ENCODE measurements at regions not wholly inside any gene's neighbourhood (a gene's known extent, or its start where the extent isn't known, plus 50 kb on each side); places are given as distances from the start of the nearest gene placed in this dataset.

DNA sequence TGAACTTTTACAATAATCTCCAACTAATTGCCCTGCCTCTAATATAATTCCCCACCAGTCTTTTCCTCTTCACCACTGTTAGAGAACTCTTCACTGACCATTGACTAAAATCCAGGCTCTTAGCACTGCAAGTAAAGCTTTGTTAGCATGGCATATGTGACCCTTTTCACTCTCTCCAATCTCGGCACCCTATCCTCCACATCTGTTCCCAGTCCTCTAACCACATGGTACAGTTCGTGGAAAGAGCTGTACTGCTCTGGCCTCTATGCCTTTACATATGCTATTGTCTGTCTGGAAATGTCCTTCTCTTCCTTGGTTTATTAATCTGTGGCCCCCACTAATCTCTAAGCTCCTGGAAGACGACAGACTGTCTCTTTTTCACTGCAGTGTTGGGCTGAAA is 63.0 kb upstream of the EIF2S2 start:
- intact Hi-C loops (cut with DNase I): no loop called here
- no peaks in the 10 kb centered on the region for H3K27me3 ChIP-seq
- H3K4me3 ChIP-seq: no peak overlapping the region
- TF ChIP-seq CTCF (IDR thresholded peaks at IDR 0.05): no peak
- H3K4me1 ChIP-seq: no peaks in the 10 kb centered on the region
- DNase-seq (ENCODE audit: low spot score in 2 of 2): no peak
- H3K36me3 ChIP-seq: no peaks in the 10 kb centered on the region
- no peak overlapping the region for H3K27ac ChIP-seq
- H3K9me3 ChIP-seq: no peaks in the 10 kb centered on the region

GRCh38 chr20:34175879-34176278 is 63.8 kb upstream of the EIF2S2 start:
- Histone ChIP-seq H3K4me1 (no peaks in the 10 kb centered on the region), H3K27ac (no peak overlapping the region), H3K27me3 (no peaks in the 10 kb centered on the region), H3K36me3 (no peaks in the 10 kb centered on the region), H3K9me3 (no peaks in the 10 kb centered on the region), H3K4me3 (no peak overlapping the region)
- TF ChIP-seq CTCF (IDR thresholded peaks at IDR 0.05): no peak
- DNase-seq (ENCODE audit: low spot score in 2 of 2): no peak
- intact Hi-C loops (cut with DNase I): no loop called here

GRCh38 chr20:34177052-34177451 is 64.2 kb upstream of the ASIP start:
- no peak overlapping the region for H3K4me3 ChIP-seq
- H3K27me3 ChIP-seq: no peaks in the 10 kb centered on the region
- DNase-seq (ENCODE audit: low spot score in 2 of 2): no peak
- H3K4me1 ChIP-seq: no peaks in the 10 kb centered on the region
- no peaks in the 10 kb centered on the region for H3K36me3 ChIP-seq
- no peaks in the 10 kb centered on the region for H3K9me3 ChIP-seq
- intact Hi-C loops (cut with DNase I): no loop called here
- TF ChIP-seq CTCF (IDR thresholded peaks at IDR 0.05): no peak
- no peak overlapping the region for H3K27ac ChIP-seq

DNA sequence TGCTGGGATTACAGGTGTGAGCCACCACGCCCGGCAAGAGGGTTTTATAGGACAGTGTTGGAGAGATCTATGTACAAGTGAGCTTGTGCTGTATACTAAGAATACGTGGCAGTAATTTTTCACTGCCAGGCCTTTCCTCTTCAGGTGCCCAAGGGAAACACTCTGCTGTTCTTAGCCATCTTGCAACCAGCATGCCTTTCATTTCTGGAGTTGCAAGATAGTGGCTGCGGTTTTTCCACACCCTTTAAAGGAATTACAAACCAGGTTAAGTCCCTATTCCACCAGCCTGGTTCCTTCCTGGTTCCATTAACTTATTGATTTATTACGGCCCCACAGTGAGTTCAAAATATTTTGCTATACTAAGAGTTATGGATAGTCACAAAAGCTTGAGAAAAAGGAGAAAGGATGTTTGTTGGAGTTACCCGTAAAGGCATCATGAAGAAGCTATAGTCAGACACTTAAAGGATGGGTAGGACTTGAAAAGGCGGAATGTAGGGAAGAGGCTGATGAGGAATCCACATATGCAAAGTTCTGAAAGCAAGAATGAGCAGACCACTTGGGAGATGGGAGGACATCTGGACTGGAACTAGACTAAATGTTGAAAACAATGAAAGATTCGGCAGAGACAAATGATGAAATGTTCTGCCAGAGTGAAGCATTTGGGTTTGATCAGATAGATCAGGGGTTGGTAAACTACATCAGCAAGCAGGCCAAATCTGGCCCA is 61.4 kb upstream of the ASIP start:
- intact Hi-C loops (cut with DNase I): no loop called here
- H3K4me3 ChIP-seq: no peak overlapping the region
- no peaks in the 10 kb centered on the region for H3K4me1 ChIP-seq
- no peaks in the 10 kb centered on the region for H3K27me3 ChIP-seq
- DNase-seq (ENCODE audit: low spot score in 2 of 2): no peak
- TF ChIP-seq CTCF (IDR thresholded peaks at IDR 0.05): no peak
- no peaks in the 10 kb centered on the region for H3K9me3 ChIP-seq
- no peaks in the 10 kb centered on the region for H3K36me3 ChIP-seq
- H3K27ac ChIP-seq: no peak overlapping the region

DNA sequence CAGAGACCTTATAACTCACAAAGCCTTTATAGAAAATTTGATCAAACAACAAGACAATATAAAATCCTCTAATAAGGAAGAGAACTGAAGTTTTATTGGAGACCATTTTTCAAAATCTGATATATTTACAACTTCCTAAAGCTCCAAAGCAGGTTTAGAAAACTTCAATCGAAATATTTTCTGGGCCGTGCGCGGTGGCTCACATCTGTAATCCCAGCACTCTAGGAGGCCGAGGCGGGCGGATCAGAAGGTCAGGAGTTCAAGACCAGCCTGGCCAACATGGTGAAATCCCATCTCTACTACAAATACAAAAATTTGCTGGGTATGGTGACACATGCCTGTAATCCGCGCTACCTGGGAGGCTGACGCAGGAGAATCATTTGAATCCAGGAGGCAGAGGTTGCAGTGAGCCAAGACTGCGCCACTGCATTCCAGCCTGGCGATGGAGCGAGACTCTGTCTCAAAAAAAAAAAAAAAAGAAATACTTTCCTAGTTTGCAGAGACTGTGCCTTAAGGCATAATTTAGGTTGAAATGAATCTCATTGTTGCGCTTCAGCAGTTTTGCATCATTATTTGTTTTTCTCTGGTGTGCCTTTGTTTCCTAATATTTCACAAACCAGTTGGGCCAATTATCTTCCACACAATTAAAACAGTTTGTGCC is 60.6 kb upstream of the ASIP start:
- H3K36me3 ChIP-seq: no peaks in the 10 kb centered on the region
- intact Hi-C loops (cut with DNase I): no loop called here

More for the DNA sequence above, 60.6 kb upstream of the ASIP start:
- Histone ChIP-seq H3K27me3 (no peaks in the 10 kb centered on the region), H3K9me3 (no peaks in the 10 kb centered on the region), H3K4me3 (no peak overlapping the region), H3K27ac (no peak overlapping the region), H3K4me1 (no peaks in the 10 kb centered on the region)
- no peak for DNase-seq (ENCODE audit: low spot score in 2 of 2)
- TF ChIP-seq CTCF (IDR thresholded peaks at IDR 0.05): no peak
